ENCODE measurements at regions not wholly inside any gene's neighbourhood (a gene's known extent, or its start where the extent isn't known, plus 50 kb on each side); places are given as distances from the start of the nearest gene placed in this dataset.
"Not testable (repeated sequence)": the region's sequence is repeated elsewhere in the genome, so short reads cannot be mapped to it uniquely, and the experiment has no call there.

GRCh38 chr9:75811692-75812091 is 78.8 kb upstream of the PCSK5 start:
- no peak for TF ChIP-seq TAF1 (IDR thresholded peaks at IDR 0.05; ENCODE audit: low read depth, low read length)
- TF ChIP-seq POU2F2 (IDR thresholded peaks at IDR 0.05; ENCODE audit: low read depth, low read length): no peak
- TF ChIP-seq POLR2AphosphoS5 (IDR thresholded peaks at IDR 0.05; ENCODE audit: low read depth, low read length): no peak
- no peak for TF ChIP-seq PAX5 (IDR thresholded peaks at IDR 0.05; ENCODE audit: insufficient read depth, low read length, severe bottlenecking)
- TF ChIP-seq POLR2A (IDR thresholded peaks at IDR 0.05; ENCODE audit: low read depth, low read length): no peak
- TF ChIP-seq SPI1 (IDR thresholded peaks at IDR 0.05; ENCODE audit: low read depth, low read length): no peak
- FAIRE-seq: no peak

GRCh38 chr9:75812141-75812540 is 78.3 kb upstream of the PCSK5 start:
- FAIRE-seq (no peak), DNase-seq (ENCODE audit: insufficient read length, low spot score) (no peak)
- TF ChIP-seq TAF1 (IDR thresholded peaks at IDR 0.05; ENCODE audit: low read depth, low read length) (no peak), POLR2A (IDR thresholded peaks at IDR 0.05; ENCODE audit: low read depth, low read length) (no peak), SPI1 (IDR thresholded peaks at IDR 0.05; ENCODE audit: low read depth, low read length) (no peak), POLR2AphosphoS5 (IDR thresholded peaks at IDR 0.05; ENCODE audit: low read depth, low read length) (no peak)

More at GRCh38 chr9:75811692-75812091, 78.8 kb upstream of the PCSK5 start:
- no peak for DNase-seq (ENCODE audit: insufficient read length, low spot score)

GRCh38 chr9:75814667-75815066 is 75.8 kb upstream of the PCSK5 start:
- FAIRE-seq (no peak), DNase-seq (ENCODE audit: insufficient read length, low spot score) (no peak)
- TF ChIP-seq POLR2AphosphoS5 (IDR thresholded peaks at IDR 0.05; ENCODE audit: low read depth, low read length) (no peak), TAF1 (IDR thresholded peaks at IDR 0.05; ENCODE audit: low read depth, low read length) (no peak)

GRCh38 chr9:75820471-75821115 is 69.9 kb upstream of the PCSK5 start:
- not testable (repeated sequence) for FAIRE-seq; DNase-seq (ENCODE audit: insufficient read length, low spot score)

- no peak for FAIRE-seq
- TF ChIP-seq POLR2AphosphoS5 (IDR thresholded peaks at IDR 0.05; ENCODE audit: low read depth, low read length) (no peak), PAX5 (IDR thresholded peaks at IDR 0.05; ENCODE audit: insufficient read depth, low read length, severe bottlenecking) (no peak), SPI1 (IDR thresholded peaks at IDR 0.05; ENCODE audit: low read depth, low read length) (no peak), TAF1 (IDR thresholded peaks at IDR 0.05; ENCODE audit: low read depth, low read length) (no peak), POU2F2 (IDR thresholded peaks at IDR 0.05; ENCODE audit: low read depth, low read length) (no peak), POLR2A (IDR thresholded peaks at IDR 0.05; ENCODE audit: low read depth, low read length) (no peak)
These were observed 67.3 kb upstream of the PCSK5 start for GRCh38 chr9:75823151-75823550.

GRCh38 chr9:75824816-75825568 is 65.5 kb upstream of the PCSK5 start:
- FAIRE-seq (no peak), DNase-seq (ENCODE audit: insufficient read length, low spot score) (no peak)

More at GRCh38 chr9:75823151-75823550, 67.3 kb upstream of the PCSK5 start:
- no peak for DNase-seq (ENCODE audit: insufficient read length, low spot score)

GRCh38 chr9:75826314-75826713 is 64.2 kb upstream of the PCSK5 start:
- no peak for TF ChIP-seq POU2F2 (IDR thresholded peaks at IDR 0.05; ENCODE audit: low read depth, low read length)
- DNase-seq (ENCODE audit: insufficient read length, low spot score): no peak
- FAIRE-seq: no peak

More at GRCh38 chr9:75824816-75825568, 65.5 kb upstream of the PCSK5 start:
- TF ChIP-seq POLR2AphosphoS5 (IDR thresholded peaks at IDR 0.05; ENCODE audit: low read depth, low read length) (no peak), PAX5 (IDR thresholded peaks at IDR 0.05; ENCODE audit: insufficient read depth, low read length, severe bottlenecking) (no peak), SPI1 (IDR thresholded peaks at IDR 0.05; ENCODE audit: low read depth, low read length) (no peak), POLR2A (IDR thresholded peaks at IDR 0.05; ENCODE audit: low read depth, low read length) (no peak), TAF1 (IDR thresholded peaks at IDR 0.05; ENCODE audit: low read depth, low read length) (no peak), POU2F2 (IDR thresholded peaks at IDR 0.05; ENCODE audit: low read depth, low read length) (no peak)

- FAIRE-seq: no peak
- TF ChIP-seq PAX5 (IDR thresholded peaks at IDR 0.05; ENCODE audit: insufficient read depth, low read length, severe bottlenecking) (no peak), POU2F2 (IDR thresholded peaks at IDR 0.05; ENCODE audit: low read depth, low read length) (no peak), POLR2A (IDR thresholded peaks at IDR 0.05; ENCODE audit: low read depth, low read length) (no peak), TAF1 (IDR thresholded peaks at IDR 0.05; ENCODE audit: low read depth, low read length) (no peak)
- no peak for DNase-seq (ENCODE audit: insufficient read length, low spot score)
These were observed 60.2 kb upstream of the PCSK5 start for GRCh38 chr9:75830303-75830702.

GRCh38 chr9:75833778-75834177 is 56.7 kb upstream of the PCSK5 start:
- FAIRE-seq (no peak), DNase-seq (ENCODE audit: insufficient read length, low spot score) (no peak)
- TF ChIP-seq POLR2AphosphoS5 (IDR thresholded peaks at IDR 0.05; ENCODE audit: low read depth, low read length) (no peak), PAX5 (IDR thresholded peaks at IDR 0.05; ENCODE audit: insufficient read depth, low read length, severe bottlenecking) (no peak), SPI1 (IDR thresholded peaks at IDR 0.05; ENCODE audit: low read depth, low read length) (no peak), POLR2A (IDR thresholded peaks at IDR 0.05; ENCODE audit: low read depth, low read length) (no peak), TAF1 (IDR thresholded peaks at IDR 0.05; ENCODE audit: low read depth, low read length) (no peak), POU2F2 (IDR thresholded peaks at IDR 0.05; ENCODE audit: low read depth, low read length) (no peak)

GRCh38 chr9:75834878-75835277 is 55.6 kb upstream of the PCSK5 start:
- FAIRE-seq (no peak), DNase-seq (ENCODE audit: insufficient read length, low spot score) (no peak)
- TF ChIP-seq POU2F2 (IDR thresholded peaks at IDR 0.05; ENCODE audit: low read depth, low read length) (no peak), POLR2AphosphoS5 (IDR thresholded peaks at IDR 0.05; ENCODE audit: low read depth, low read length) (no peak), TAF1 (IDR thresholded peaks at IDR 0.05; ENCODE audit: low read depth, low read length) (no peak), POLR2A (IDR thresholded peaks at IDR 0.05; ENCODE audit: low read depth, low read length) (no peak), PAX5 (IDR thresholded peaks at IDR 0.05; ENCODE audit: insufficient read depth, low read length, severe bottlenecking) (no peak), SPI1 (IDR thresholded peaks at IDR 0.05; ENCODE audit: low read depth, low read length) (no peak)

Data from GM12891 (cell line).